ENCODE measurements at regions not wholly inside any gene's neighbourhood (a gene's known extent, or its start where the extent isn't known, plus 50 kb on each side); places are given as distances from the start of the nearest gene placed in this dataset.

DNA sequence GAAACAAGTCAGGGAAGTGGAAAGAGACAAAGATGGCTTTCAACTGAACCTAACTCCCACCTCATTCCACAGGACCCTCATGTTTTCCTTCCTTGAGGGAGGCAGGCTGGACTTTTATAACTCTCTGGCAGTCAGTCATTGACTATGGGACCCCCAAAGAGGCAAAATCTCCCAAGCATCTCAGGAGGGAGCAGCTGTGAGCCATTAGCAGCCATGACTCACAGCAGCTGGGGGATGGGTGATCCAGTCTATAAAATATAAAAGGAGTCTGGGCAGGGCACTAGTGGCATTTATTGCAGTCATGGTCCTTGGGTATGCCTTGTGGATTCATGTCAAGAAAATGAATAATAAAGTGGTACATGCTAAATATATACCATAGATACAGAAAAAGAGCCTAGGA is 387.0 kb upstream of the CHD6 start:
- Histone ChIP-seq H3K4me1 (ENCODE audit: control insufficient read depth in 1 of 2, insufficient read depth in 2 of 2, low read length in 2 of 2) (no peaks in the 10 kb centered on the region), H3K79me2 (ENCODE audit: insufficient read depth, low read length) (no peaks in the 10 kb centered on the region), H3K4me3 (replicated peaks in 1 of 2; ENCODE audit: low read depth in 1 of 2, low read length in 2 of 2) (no peak overlapping the region), H3K9me3 (ENCODE audit: control insufficient read depth in 1 of 2, insufficient read depth in 1 of 2, low read depth in 1 of 2, low read length in 2 of 2) (peaks cover 0 to 3% of the 10 kb centered on the region in 2 experiments; a peak in 2 of 4 replicates), H4K20me1 (ENCODE audit: insufficient read depth) (no peaks in the 10 kb centered on the region), H3K4me2 (ENCODE audit: low read length) (no peak overlapping the region), H3K9ac (ENCODE audit: low read length) (no peak overlapping the region), H3K36me3 (ENCODE audit: control insufficient read depth in 1 of 2, insufficient read depth in 2 of 2, low read length in 2 of 2) (no peaks in the 10 kb centered on the region), H3K9me2 (ENCODE audit: insufficient read depth) (no peaks in the 10 kb centered on the region), H2AFZ (ENCODE audit: low read depth, low read length, poor library complexity, severe bottlenecking) (no peak overlapping the region), H3K27me3 (ENCODE audit: insufficient read depth, low read length) (no peaks in the 10 kb centered on the region), H3K27ac (ENCODE audit: low read depth, low read length) (no peak overlapping the region)
- TF ChIP-seq SRF (IDR thresholded peaks at IDR 0.05; ENCODE audit: low read depth) (no peak), SP1 (IDR thresholded peaks at IDR 0.05; ENCODE audit: low read depth) (no peak), POLR2AphosphoS5 (IDR thresholded peaks at IDR 0.05; ENCODE audit: low read depth, low read length) (no peak), RAD21 (IDR thresholded peaks at IDR 0.05; ENCODE audit: low read depth) (no peak), YY1 (IDR thresholded peaks at IDR 0.05; ENCODE audit: extremely low read depth, insufficient replicate concordance, low read depth, low read length) (no peak), JUND (IDR thresholded peaks at IDR 0.05) (no peak), ZFX (IDR thresholded peaks at IDR 0.05) (no peak), CBX3 (IDR thresholded peaks at IDR 0.05; ENCODE audit: low read depth) (no peak), POLR2A (IDR thresholded peaks at IDR 0.05; ENCODE audit: borderline replicate concordance, extremely low read depth, insufficient read depth, insufficient read length) (no peak)
- TF ChIP-seq, protein P1, sequence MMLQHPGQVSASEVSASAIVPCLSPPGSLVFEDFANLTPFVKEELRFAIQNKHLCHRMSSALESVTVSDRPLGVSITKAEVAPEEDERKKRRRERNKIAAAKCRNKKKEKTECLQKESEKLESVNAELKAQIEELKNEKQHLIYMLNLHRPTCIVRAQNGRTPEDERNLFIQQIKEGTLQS (IDR thresholded peaks at IDR 0.05) = no peak
- TF ChIP-seq, protein P2, sequence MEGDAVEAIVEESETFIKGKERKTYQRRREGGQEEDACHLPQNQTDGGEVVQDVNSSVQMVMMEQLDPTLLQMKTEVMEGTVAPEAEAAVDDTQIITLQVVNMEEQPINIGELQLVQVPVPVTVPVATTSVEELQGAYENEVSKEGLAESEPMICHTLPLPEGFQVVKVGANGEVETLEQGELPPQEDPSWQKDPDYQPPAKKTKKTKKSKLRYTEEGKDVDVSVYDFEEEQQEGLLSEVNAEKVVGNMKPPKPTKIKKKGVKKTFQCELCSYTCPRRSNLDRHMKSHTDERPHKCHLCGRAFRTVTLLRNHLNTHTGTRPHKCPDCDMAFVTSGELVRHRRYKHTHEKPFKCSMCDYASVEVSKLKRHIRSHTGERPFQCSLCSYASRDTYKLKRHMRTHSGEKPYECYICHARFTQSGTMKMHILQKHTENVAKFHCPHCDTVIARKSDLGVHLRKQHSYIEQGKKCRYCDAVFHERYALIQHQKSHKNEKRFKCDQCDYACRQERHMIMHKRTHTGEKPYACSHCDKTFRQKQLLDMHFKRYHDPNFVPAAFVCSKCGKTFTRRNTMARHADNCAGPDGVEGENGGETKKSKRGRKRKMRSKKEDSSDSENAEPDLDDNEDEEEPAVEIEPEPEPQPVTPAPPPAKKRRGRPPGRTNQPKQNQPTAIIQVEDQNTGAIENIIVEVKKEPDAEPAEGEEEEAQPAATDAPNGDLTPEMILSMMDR (IDR thresholded peaks at IDR 0.05 in 2 of 3, conservative IDR thresholded peaks at IDR 0.05 in 1 of 3; ENCODE audit: borderline replicate concordance in 1 of 3, insufficient read depth in 1 of 3, low read depth in 2 of 3, low read length in 2 of 3) = no peak
- TF ChIP-seq, protein P3, sequence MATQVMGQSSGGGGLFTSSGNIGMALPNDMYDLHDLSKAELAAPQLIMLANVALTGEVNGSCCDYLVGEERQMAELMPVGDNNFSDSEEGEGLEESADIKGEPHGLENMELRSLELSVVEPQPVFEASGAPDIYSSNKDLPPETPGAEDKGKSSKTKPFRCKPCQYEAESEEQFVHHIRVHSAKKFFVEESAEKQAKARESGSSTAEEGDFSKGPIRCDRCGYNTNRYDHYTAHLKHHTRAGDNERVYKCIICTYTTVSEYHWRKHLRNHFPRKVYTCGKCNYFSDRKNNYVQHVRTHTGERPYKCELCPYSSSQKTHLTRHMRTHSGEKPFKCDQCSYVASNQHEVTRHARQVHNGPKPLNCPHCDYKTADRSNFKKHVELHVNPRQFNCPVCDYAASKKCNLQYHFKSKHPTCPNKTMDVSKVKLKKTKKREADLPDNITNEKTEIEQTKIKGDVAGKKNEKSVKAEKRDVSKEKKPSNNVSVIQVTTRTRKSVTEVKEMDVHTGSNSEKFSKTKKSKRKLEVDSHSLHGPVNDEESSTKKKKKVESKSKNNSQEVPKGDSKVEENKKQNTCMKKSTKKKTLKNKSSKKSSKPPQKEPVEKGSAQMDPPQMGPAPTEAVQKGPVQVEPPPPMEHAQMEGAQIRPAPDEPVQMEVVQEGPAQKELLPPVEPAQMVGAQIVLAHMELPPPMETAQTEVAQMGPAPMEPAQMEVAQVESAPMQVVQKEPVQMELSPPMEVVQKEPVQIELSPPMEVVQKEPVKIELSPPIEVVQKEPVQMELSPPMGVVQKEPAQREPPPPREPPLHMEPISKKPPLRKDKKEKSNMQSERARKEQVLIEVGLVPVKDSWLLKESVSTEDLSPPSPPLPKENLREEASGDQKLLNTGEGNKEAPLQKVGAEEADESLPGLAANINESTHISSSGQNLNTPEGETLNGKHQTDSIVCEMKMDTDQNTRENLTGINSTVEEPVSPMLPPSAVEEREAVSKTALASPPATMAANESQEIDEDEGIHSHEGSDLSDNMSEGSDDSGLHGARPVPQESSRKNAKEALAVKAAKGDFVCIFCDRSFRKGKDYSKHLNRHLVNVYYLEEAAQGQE (IDR thresholded peaks at IDR 0.05; ENCODE audit: low read depth) = no peak
- TF ChIP-seq, protein P4, sequence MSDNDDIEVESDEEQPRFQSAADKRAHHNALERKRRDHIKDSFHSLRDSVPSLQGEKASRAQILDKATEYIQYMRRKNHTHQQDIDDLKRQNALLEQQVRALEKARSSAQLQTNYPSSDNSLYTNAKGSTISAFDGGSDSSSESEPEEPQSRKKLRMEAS (IDR thresholded peaks at IDR 0.05) = no peak
- CTCF ChIA-PET = no interaction called here
- ATAC-seq = no peak
- DNase-seq (ENCODE audit: low read depth, low spot score) = no peak
- intact Hi-C loops (cut with micrococcal nuclease) = no loop called here
- POLR2A ChIA-PET = no interaction called here
- RAD21 ChIA-PET (ENCODE audit: low non-redundant PET in 1 of 2, low total read pairs in 2 of 2, uncharacterized antibody in 2 of 2, unreplicated experiment in 2 of 2) = no interaction called here
- no TSS peak for BruUV-seq (replicated peaks)
